NCI-H2227 (cell line): ENCODE measurements at regions not wholly inside any gene's neighbourhood (a gene's known extent, or its start where the extent isn't known, plus 50 kb on each side); places are given as distances from the start of the nearest gene placed in this dataset.

Experiments
- DNase-seq: peaks from one replicate; lab custom pipeline; 2025; ENCODE audit not compliant: unreplicated experiment; lab: John Stamatoyannopoulos, UW

- DNase-seq, result no peak
Measured at GRCh38 chr6:14707276-14707675, 538.6 kb upstream of the JARID2 start.

GRCh38 chr6:14707971-14708465 is 537.9 kb upstream of the JARID2 start:
- no peak for DNase-seq

DNA sequence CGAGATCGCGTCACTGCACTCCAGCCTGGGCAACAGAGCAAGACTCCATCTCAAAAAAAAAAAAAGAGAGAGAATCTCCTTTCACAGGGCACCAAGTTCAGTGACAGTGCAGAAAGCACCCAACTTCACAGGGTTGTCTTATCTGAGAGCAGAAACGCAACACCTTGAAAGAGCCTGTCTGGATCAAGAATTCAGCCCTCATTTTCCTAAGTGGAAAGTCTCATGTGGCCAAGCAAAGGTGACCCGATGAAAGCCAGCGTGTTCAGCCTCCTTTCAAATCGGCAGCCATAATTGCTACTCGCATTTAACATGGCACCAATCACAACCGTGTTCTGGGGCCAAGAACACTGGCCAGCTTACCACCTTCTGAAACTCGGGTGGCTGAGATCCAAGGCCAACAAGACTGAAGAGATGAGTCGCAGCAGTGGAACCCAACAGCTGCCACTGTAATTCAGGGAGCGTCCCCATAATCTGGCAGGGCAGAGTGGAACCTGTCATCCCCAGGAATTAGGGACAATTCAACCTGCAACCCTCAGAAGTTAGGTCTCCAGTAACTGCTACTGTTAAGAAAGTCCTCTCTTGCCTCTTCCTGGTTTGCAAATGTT is 536.7 kb upstream of the JARID2 start:
- no peak for DNase-seq

- no peak for DNase-seq
Measured at GRCh38 chr6:14709900-14710299, 536.0 kb upstream of the JARID2 start.

GRCh38 chr6:14710421-14710820 is 535.4 kb upstream of the JARID2 start:
- DNase-seq, result no peak

GRCh38 chr6:14711056-14711703 is 534.7 kb upstream of the JARID2 start:
- DNase-seq, result no peak

DNA sequence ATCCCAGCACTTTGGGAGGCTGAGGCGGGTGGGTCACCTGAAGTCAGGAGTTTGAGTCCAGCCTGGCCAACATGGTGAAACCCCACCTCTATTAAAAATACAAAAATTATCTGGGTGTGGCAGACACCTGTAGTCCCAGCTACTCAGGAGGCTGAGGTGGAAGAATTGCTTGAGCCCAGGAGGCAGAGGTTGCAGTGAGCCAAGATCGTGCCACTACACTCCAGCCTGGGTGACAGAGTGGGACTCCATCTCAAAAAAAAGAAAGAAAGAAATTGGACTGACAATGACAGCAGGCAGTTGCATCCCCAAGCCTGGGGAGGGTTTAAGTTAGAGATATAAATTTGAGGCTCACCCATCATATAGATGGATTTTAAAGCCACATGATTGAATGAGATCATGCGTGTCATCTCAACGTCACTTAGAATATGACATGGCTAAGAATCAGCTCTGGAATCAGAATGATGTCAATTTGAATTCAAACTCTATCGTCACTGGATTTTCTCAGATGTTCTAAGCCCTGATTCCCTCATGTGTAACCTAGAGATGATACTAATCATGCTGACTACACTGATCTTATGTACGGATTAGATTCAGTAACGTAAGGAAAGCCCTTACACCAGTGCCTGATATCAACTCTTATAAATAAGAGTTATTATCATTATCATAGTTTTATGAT is 534.0 kb upstream of the JARID2 start:
- DNase-seq, result no peak

DNA sequence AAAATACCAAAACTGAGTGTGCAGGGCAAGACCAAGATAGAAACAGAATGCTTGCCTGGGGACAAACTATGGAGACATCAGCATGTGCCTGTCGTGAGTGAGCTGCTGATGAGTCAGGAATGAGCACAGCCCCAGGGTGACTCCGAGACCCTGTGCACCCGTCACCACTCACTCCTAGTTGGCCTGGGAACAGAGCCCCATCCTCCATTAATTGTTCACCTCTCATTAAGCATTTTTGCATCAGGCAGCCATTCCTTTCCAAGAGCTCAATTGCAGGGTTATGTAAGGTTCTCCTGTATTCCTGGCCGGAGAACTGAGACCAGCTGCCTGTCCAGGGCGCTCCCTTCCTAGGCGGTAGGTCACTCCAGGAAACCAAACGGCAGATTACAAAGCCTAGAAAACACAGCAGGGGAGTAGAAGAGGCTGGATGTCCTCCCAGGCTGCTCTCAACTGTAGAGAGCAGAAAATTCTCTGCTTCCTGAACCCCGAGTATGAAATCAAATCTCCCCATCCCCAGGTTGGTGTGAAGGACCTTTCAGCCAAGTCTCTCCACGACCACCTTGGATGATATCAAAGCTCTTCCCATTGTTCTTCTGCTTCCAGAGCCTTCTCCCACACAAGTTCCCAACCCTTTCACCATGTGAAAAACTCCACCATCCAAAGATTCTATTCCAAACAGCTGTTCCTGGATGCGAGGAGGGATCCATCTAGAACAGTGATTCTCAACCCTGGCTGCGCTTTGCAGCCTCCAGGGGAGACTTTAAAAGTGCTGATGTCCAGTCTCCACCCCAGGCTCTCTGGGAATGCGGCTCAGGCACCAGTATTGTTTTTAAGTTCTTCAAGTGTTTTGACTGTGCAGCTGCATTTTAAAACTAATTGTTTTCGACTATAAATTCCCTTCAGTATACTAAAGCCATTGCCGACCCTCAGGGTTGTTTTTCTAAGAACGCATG is 532.6 kb upstream of the JARID2 start:
- DNase-seq, result no peak

- no peak for DNase-seq
Measured at GRCh38 chr6:14713966-14714631, 531.8 kb upstream of the JARID2 start.

DNA sequence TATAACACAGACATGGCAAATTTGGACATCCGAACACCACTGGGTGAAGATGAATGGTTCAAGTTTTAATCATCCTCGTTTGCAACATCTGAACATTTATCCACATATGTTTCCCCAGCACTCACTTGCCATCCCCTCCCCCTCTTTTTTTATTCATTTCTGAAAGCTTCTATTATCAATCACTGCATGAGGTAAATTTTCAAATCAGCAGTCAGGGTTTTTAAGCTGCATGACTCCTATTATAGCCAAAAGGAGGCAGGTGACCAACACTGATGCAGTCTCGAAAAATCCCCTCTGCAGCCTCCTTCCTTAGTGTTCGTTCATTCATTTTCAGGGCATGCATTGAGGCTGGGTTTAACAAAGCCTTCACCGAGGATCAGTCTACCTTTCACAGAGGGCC is 530.8 kb upstream of the JARID2 start:
- no peak for DNase-seq

DNA sequence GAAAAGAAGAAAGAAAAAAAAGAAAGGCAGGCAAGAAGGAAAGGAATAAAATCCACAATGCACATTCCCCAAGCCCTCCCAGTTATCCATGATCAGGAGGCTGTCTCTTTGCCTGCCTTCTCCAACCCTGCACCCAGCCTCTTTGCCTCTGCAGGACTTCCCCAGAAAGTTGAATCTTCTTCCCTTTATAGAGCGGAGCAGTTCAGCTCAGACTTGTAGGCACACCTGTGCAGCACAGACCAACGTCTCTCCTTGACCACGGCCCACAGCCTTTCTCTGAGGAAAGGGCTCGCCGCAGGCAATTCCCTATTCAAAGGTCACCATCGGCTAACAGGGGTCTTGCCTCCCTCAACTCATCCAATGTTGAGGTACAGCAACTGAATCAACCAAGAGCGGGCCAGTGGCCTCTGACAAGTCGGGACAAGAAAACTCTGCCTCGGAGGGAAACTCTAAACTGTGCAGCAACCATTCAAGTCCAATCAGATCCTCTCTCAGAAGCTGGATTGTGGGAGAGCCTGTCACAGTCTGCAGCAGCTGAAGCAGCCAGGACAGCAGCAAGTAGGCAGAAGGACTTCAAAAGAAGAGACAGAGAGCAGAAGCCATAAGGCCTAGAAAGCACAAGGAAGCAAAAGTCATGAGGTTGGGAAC is 529.2 kb upstream of the JARID2 start:
- no peak for DNase-seq

- no peak for DNase-seq
Measured at GRCh38 chr6:14717307-14717706, 528.6 kb upstream of the JARID2 start.

GRCh38 chr6:14718861-14719260 is 527.0 kb upstream of the JARID2 start:
- DNase-seq, result no peak

DNA sequence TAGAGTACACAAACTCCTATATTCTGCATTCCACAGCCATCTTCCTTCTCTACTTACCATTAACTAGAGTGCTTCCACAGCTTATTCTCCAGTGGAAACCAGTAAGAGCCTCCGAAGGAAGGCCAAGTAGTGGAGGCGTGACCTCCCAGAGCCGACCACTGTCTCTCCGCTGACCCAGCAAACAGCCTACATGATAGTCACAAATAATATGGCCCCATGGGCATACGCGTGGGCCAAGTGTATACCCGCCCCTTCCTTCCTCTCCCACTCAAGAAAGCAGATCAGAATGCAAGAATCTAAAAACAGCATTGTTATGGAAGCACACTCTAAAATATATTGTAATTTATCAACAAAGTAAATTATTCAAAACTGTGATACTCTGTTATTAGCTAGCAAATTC is 526.6 kb upstream of the JARID2 start:
- no peak for DNase-seq

- no peak for DNase-seq
Measured at GRCh38 chr6:14720411-14721102, 525.3 kb upstream of the JARID2 start.

DNA sequence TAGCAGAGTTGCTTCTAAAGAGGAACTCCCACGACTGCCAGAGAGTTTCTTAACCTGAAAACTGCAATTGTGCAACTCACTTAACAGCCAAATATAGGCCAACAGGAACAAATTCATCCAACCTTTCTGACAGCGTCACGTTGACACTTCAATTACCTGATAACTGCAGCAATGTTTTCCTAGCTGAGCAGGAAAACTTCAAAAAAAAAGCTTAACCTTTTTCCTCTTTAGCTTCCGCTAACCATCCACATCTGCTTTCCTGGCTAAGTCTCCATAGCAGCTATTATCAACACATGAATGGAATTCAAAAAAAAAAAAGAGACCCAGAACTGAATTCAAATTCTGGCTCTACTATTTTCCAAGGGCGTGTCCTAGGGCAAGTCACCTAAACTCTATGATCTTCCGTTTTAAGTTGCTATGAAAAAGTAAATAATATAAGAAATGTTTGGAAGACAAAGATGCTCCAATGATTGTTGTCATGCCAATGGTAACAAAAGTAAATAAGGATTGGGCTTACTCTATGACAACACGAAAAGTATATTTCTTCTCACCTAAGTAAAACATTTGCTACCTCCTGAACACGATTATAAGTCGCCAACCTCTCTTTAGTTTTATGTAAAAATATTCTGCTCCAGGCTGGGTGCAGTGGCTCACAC is 524.6 kb upstream of the JARID2 start:
- no peak for DNase-seq

DNA sequence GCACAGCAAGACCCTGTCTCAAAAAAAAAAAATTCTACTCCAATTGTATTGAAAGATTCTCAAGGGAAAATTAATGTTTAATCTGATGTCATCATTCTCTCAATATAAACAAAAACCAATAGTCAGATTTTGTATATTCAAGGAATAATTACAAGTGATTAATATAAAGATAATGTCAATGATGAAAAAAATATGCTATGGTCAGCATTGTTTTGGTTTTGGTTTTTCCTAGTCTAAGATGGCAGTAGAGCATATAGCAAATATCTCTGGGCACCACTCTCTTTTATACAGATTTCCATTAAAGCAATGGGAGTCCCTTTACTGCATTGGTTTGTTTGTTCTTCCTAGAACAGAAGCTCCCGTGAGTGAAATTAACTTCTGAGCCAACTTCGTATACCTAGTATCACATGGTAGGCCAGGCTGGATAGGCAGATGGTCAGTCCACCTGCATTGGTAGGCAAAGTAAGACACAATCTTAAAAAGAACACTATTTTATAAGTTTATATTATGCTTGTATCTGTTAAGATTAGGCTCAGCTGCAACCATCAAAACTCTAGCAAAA is 523.8 kb upstream of the JARID2 start:
- no peak for DNase-seq

GRCh38 chr6:14722704-14723103 is 523.2 kb upstream of the JARID2 start:
- DNase-seq, result no peak
